ENCODE measurements at regions not wholly inside any gene's neighbourhood (a gene's known extent, or its start where the extent isn't known, plus 50 kb on each side); places are given as distances from the start of the nearest gene placed in this dataset.

DNA sequence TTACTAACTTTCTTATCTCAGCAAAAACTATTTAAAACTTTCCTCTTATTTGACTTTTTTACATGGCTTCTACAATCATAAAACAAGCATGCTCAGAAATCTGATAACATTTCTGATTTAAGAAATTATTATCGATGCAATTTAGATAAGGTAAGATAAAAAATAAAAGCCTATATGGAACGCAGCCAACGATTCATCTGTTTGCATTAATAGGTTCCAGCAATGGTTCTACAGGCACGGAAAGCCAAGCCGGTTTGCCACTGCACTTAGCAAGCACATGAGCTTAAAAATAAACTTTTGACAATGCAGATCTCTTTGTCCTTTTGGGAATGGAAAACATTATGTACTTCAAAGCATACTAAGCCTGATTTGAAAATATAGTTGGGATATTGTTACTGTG, 77.5 kb upstream of the KCNK2 start:
- TF ChIP-seq GATA3 (IDR thresholded peaks at IDR 0.05; ENCODE audit: low read depth, low read length), result peak; percentile 98
- peak; percentile 86 for TF ChIP-seq GATA2 (IDR thresholded peaks at IDR 0.05; ENCODE audit: low read depth, low read length)
